Right renal pelvis (tissue), 4 donors: ENCODE measurements at regions not wholly inside any gene's neighbourhood (a gene's known extent, or its start where the extent isn't known, plus 50 kb on each side); places are given as distances from the start of the nearest gene placed in this dataset.
"Not testable (repeated sequence)": the region's sequence is repeated elsewhere in the genome, so short reads cannot be mapped to it uniquely, and the experiment has no call there.

Experiments
- DNase-seq, 4 donors: peaks; one replicate each; pipeline ENCODE4 v3.0.0-alpha.2; 2013; ENCODE audit warnings: low read depth in 4 of 4, low spot score in 3 of 4, missing footprints in 1 of 4

DNA sequence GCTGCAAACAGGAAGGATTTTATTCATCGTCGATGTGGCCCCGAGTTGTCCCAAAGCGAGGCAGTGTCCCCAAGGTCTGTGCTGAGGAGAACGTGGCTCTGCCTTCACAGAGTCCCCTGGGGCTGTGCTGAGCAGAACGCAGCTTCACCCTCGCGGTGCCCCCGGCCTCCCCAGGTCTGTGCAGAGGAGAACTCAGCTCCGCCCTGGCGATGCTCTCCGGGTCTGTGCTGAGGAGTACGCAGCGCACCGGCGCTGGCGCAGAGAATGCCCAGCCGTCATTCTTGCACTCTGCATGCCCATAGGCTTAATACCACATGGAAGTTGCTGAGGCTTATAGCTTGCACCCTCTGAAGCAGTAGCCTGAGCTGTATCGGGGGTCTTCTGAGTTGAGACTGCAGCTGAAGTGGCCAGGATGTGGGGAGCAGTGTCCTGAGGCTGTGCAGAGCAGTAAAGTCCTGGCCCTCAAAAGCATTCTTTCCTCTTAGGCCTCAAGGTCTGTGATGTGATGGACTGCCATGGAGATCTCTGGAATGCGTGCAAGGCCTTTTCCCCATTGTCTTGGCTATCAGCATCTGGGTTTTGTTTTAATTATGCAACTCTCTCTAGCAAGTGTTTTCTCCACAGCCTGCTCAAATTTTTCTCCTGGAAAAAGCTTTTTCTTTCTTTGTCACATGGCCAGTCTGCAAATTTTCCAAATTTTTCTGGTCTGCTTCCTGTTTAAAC lies 237.5 kb downstream of the ANKRD30B start:
- DNase-seq: not testable (repeated sequence)

DNA sequence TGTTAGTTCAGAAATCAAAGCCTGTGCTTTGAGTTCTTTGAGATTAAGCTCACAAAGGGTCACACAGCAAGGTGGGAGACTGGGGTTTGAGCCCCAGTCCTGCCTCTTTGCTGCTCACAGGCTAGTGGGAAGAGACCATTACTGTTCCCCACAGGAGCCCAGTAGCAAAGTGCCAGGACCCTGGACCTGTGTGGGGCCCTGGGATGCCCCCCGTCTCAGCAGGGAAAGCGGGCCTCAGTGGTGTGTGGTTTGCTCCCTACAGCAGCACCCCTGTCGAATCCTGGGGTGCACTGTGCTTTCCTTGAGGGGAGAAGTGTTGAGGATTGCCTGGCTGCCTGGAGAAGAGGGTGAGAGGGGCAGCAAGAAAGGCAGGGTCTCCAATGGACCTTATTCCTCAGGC lies 239.4 kb downstream of the ANKRD30B start:
- not testable (repeated sequence) for DNase-seq

- not testable (repeated sequence) for DNase-seq
Observed at GRCh38 chr18:14987960-14988710, 240.2 kb downstream of the ANKRD30B start.

GRCh38 chr18:14989569-14989968 lies 241.6 kb downstream of the ANKRD30B start:
- DNase-seq: not testable (repeated sequence)

DNA sequence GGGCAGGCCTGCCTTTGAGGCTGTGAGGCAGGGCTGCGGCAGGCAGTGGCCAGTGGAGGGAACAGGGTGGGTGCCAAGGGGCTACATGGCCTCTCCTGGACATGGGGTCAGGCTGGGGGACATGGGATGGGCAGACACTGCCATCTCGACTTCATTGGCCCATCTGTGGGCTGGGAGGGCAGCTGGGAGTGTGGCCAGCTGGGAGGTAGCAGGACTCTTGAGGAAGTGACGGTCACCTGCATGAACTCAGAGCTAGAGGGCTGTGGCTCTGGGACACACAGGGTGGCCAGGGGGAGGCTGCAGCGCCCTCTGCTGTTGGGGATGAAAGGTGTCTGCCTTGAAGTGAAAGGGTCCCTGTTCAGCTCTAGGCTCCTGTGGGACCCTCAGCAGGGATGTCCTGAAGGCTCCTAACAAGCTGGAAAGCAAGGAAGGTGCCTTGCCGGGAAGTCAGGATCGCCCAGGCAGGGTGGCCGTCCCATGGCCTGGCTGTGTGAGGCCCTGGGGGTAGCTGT lies 244.0 kb downstream of the ANKRD30B start:
- DNase-seq: not testable (repeated sequence)

DNA sequence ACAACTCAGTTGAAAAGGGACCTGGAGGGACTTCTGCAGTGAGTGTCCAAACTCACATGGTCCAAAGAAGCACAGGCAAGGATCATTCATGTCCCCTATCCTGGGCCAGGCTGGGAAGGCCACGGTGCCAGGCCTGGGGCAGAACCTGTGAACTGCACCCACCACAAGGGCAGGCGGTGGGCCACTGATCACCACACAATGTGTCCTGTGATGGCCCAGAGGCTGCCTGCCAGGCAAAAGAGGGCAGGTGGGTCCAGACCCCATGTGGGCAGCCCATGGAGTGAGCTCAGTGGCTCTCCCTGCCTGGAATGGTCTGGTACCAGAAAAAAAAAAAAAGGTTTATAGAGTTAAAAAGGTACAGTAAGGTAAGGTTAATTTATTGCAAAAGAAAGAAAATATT lies 244.8 kb downstream of the ANKRD30B start:
- not testable (repeated sequence) for DNase-seq

DNA sequence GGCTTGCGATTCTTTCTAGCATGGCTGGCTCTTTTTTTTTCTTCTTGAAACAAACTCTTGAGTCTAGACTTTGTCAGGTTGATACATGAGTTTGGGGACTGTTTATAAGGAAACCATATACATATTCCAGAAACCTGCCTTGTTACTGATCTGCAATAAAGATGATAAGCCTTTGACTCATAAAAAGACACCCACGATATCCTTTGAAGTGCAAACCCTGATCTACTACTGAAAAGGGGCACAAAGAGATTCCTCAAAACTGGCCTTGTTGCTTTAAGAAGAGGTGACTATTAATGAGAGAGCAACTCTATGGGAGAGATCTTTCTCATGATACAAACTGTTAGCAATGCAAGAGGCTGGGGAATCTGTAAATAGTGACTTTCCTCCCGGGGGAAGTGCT lies 247.1 kb downstream of the ANKRD30B start:
- DNase-seq: not testable (repeated sequence)

- no peak for DNase-seq
Observed at GRCh38 chr18:14997357-14997756, 249.4 kb downstream of the ANKRD30B start.

GRCh38 chr18:14997899-14998298 lies 249.9 kb downstream of the ANKRD30B start:
- DNase-seq: not testable (repeated sequence)

DNA sequence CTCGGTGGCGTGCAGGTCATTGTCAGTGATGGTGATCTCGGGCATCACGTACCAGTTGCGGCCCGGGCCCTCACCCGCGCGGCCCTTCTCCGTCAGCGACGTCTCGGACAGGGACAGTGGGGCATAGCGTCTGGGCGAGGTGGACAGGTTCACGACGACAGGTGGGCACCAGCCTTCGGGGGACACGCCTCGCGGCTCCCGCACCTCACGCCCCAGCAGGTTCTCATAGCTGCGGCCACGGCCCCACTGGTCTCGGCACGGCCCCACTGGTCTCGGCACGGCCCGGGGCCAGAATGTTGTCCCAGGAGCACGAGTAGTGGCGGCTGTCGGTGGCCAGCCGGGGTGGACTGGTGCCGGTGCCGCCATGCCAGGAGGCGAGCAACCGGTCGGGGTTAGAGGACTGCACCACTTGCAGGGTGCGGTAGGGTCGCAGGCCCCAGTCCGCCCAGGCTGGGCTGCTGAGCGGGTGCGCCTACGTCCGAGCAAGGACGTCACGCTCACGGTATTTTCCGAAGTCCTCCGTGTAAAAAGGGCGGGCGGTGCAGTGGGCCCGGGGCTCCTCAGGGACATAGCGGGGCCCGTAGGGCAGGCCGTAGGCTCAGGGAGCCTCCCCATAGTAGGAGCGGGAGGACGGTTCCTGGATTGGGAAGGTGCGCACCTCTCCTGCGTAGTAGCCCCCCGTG lies 250.5 kb downstream of the ANKRD30B start:
- DNase-seq: not testable (repeated sequence)

DNA sequence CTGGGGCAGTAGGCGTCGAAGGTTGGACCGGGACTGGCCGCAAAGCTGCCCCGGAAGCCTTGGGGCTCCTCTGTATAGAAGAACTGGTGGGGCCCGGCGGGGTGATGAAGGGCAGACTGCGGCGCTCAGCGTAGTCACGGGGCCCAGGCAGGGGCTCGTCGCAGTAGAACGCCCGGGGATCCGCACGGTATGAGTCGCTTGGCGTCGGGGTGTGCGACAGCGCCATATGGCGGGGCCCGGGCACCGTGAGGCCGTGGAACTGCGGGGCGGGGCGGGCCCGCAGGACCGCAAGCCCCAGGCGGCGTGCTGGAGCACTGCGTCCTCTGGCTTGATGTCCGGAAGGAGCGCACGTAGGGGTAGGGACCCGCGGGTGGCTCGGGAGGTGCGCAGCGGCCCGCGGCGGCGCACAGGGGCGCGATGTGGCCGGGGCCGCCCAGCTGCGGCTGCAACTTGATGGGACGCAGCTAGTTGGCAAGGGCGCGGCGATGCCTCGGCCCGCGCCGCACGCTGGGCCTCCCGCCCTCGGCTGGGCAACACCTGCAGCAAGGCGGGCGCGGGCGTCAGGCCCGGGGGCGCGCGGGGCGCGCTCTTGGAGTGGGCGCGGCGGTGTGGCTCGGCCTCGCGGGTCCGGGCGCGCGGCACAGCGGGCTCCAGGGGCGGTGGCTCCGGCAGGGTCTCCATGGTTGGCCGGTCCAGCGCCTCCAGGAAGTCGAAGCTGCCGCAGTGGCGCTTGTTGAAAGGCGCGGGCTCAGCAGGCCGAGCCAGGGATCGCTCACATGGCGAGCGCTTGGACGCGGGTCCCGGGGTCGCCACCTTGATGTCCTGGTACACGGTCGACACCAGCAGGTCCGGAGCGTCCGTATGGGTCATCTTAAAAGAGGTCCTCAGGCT lies 251.4 kb downstream of the ANKRD30B start:
- no peak for DNase-seq

GRCh38 chr18:15000119-15001037 lies 252.4 kb downstream of the ANKRD30B start:
- not testable (repeated sequence) for DNase-seq

DNA sequence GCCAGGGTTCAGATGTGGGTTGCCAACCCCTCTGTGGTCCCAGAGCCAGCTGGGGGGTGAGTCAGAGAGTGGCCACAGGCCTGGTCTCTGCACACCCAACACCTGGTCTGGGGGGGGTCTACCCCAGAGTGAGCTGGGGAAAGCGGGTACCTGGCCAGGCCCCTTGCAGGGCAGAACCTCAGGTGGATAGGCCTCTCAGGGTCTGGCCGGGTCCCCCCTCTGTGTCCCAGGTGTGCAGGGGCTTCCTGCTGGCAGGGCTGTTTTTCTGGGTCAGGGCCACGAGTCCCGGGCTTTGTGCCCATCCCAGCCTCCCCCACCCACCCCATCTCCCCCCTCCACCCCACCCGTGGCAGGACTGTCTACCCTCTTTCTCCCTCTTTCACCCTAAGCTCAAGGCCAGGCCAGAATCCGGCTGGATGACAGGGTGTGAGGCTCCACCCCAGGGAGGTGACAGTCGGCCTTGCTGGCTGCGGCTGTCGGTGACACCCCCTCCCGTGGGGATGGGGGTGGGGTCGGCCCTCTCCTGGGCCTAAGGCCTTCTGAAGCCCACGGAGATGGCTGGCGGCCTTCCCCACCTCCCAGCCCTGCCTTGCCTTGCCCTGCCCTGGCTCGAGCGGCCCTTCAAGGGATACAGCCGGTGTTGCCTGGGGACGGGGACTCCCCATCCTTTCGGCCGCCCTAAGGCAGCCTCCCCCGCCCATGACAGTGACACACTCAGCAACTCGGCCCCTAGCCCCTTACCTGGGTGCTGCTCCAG lies 253.2 kb downstream of the ANKRD30B start:
- DNase-seq: not testable (repeated sequence)

DNA sequence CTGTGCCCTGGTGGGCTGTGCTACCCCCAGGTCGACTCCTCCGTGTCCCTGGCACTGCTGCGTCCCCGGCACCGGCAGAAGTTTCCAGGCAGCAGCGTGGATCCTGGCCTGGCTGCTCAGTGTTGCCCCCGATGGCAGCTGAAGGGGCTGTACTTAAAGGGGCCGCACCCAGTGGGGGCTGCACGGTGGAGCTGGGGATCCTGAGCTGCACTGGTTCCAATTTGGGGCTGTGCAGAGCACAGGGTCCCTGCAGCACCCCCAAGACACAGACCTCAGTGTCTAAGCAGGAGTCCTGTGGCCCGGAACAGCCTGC lies 253.8 kb downstream of the ANKRD30B start:
- DNase-seq: not testable (repeated sequence)

DNA sequence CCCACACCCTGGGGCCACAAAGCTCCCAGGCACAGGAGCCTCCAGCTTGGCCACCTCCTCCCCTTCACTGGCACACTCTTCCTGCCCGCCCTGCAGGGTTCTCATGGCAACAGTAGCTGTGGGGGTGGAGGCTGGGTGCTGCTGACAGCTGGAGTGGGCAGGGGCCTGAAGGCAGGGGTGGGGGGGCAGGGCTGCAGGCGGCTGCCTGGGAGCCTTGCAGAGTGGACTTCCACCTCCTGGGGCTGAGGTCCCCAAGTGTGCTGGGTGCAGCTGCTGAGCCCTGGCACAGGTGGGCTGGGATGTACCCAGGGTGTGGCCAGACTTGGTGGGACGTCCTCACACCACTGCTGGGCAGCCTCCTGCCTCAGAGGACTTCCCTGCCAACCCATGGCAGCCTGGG lies 254.8 kb downstream of the ANKRD30B start:
- DNase-seq: not testable (repeated sequence)

GRCh38 chr18:15003231-15003630 lies 255.3 kb downstream of the ANKRD30B start:
- DNase-seq: not testable (repeated sequence)

GRCh38 chr18:15003636-15004269 lies 255.8 kb downstream of the ANKRD30B start:
- DNase-seq: not testable (repeated sequence)
